ENCODE measurements at regions not wholly inside any gene's neighbourhood (a gene's known extent, or its start where the extent isn't known, plus 50 kb on each side); places are given as distances from the start of the nearest gene placed in this dataset.

- TF ChIP-seq TEAD4 (IDR thresholded peaks at IDR 0.05; ENCODE audit: borderline replicate concordance, insufficient read depth), result no peak
Observed at GRCh38 chr1:234879147-234880080, 249.2 kb downstream of the TOMM20 start (continued).

GRCh38 chr1:234878288-234878687 is 250.3 kb downstream of the TOMM20 start:
- Histone ChIP-seq H3K4me3 (ENCODE audit: low read depth in 2 of 2, low read length in 1 of 2) (no peak overlapping the region), H3K9me3 (no peaks in the 10 kb centered on the region), H3K9ac (no peak overlapping the region), H4K20me1 (ENCODE audit: insufficient read depth) (no peaks in the 10 kb centered on the region), H3K27ac (ENCODE audit: low read depth in 2 of 2, low read length in 1 of 2) (no peak overlapping the region), H3K9me2 (no peaks in the 10 kb centered on the region), H3K27me3 (ENCODE audit: insufficient read depth) (no peaks in the 10 kb centered on the region), H3K79me2 (ENCODE audit: insufficient read depth) (no peaks in the 10 kb centered on the region), H3F3A (replicated peaks; ENCODE audit: insufficient read depth) (no peaks in the 10 kb centered on the region), H3K4me1 (ENCODE audit: control insufficient read depth in 1 of 2, insufficient read depth in 2 of 2, low read depth in 1 of 2, low read length in 1 of 2) (peaks cover 0 to 2% of the 10 kb centered on the region in 2 experiments; a peak in 1 of 4 replicates), H2AFZ (ENCODE audit: low read depth) (no peak overlapping the region), H3K4me2 (no peak overlapping the region), H3K36me3 (replicated peaks in 1 of 2; ENCODE audit: control insufficient read depth in 1 of 2, insufficient read depth in 2 of 2, low read length in 1 of 2) (no peaks in the 10 kb centered on the region)
- ChIA-PET CTCF (no interaction called here), POLR2A (no interaction called here)
- no peak for TF ChIP-seq ZBTB33 (IDR thresholded peaks at IDR 0.05; ENCODE audit: borderline replicate concordance, low read depth)
- TF ChIP-seq, protein P1, sequence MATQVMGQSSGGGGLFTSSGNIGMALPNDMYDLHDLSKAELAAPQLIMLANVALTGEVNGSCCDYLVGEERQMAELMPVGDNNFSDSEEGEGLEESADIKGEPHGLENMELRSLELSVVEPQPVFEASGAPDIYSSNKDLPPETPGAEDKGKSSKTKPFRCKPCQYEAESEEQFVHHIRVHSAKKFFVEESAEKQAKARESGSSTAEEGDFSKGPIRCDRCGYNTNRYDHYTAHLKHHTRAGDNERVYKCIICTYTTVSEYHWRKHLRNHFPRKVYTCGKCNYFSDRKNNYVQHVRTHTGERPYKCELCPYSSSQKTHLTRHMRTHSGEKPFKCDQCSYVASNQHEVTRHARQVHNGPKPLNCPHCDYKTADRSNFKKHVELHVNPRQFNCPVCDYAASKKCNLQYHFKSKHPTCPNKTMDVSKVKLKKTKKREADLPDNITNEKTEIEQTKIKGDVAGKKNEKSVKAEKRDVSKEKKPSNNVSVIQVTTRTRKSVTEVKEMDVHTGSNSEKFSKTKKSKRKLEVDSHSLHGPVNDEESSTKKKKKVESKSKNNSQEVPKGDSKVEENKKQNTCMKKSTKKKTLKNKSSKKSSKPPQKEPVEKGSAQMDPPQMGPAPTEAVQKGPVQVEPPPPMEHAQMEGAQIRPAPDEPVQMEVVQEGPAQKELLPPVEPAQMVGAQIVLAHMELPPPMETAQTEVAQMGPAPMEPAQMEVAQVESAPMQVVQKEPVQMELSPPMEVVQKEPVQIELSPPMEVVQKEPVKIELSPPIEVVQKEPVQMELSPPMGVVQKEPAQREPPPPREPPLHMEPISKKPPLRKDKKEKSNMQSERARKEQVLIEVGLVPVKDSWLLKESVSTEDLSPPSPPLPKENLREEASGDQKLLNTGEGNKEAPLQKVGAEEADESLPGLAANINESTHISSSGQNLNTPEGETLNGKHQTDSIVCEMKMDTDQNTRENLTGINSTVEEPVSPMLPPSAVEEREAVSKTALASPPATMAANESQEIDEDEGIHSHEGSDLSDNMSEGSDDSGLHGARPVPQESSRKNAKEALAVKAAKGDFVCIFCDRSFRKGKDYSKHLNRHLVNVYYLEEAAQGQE (IDR thresholded peaks at IDR 0.05; ENCODE audit: low read depth, low read length), result no peak
- no peak for TF ChIP-seq MEF2A (IDR thresholded peaks at IDR 0.05; ENCODE audit: borderline replicate concordance, low read depth)
- TF ChIP-seq TCF12 (IDR thresholded peaks at IDR 0.05), result no peak
- TF ChIP-seq FOXM1 (IDR thresholded peaks at IDR 0.05; ENCODE audit: low read depth), result no peak
- TF ChIP-seq CHD2 (IDR thresholded peaks at IDR 0.05; ENCODE audit: low read length, partially characterized antibody), result no peak
- no peak for TF ChIP-seq TAF1 (IDR thresholded peaks at IDR 0.05; ENCODE audit: borderline replicate concordance, low read depth, low read length)
- TF ChIP-seq FOSL2 (IDR thresholded peaks at IDR 0.05; ENCODE audit: borderline replicate concordance, low read depth), result no peak
- TF ChIP-seq, protein P2, sequence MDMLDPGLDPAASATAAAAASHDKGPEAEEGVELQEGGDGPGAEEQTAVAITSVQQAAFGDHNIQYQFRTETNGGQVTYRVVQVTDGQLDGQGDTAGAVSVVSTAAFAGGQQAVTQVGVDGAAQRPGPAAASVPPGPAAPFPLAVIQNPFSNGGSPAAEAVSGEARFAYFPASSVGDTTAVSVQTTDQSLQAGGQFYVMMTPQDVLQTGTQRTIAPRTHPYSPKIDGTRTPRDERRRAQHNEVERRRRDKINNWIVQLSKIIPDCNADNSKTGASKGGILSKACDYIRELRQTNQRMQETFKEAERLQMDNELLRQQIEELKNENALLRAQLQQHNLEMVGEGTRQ (IDR thresholded peaks at IDR 0.05; ENCODE audit: borderline replicate concordance, low read depth, low read length), result no peak
- TF ChIP-seq JUND (IDR thresholded peaks at IDR 0.05), result no peak
- TF ChIP-seq SIN3A (IDR thresholded peaks at IDR 0.05; ENCODE audit: borderline replicate concordance, low read depth, low read length), result no peak
- no peak for TF ChIP-seq MXI1 (IDR thresholded peaks at IDR 0.05; ENCODE audit: low read depth, low read length)
- TF ChIP-seq, protein P3, sequence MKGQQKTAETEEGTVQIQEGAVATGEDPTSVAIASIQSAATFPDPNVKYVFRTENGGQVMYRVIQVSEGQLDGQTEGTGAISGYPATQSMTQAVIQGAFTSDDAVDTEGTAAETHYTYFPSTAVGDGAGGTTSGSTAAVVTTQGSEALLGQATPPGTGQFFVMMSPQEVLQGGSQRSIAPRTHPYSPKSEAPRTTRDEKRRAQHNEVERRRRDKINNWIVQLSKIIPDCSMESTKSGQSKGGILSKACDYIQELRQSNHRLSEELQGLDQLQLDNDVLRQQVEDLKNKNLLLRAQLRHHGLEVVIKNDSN (IDR thresholded peaks at IDR 0.05; ENCODE audit: borderline replicate concordance, low read depth), result no peak
- TF ChIP-seq, protein P4, sequence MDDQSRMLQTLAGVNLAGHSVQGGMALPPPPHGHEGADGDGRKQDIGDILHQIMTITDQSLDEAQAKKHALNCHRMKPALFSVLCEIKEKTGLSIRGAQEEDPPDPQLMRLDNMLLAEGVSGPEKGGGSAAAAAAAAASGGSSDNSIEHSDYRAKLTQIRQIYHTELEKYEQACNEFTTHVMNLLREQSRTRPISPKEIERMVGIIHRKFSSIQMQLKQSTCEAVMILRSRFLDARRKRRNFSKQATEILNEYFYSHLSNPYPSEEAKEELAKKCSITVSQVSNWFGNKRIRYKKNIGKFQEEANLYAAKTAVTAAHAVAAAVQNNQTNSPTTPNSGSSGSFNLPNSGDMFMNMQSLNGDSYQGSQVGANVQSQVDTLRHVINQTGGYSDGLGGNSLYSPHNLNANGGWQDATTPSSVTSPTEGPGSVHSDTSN (IDR thresholded peaks at IDR 0.05), result no peak
- no peak for TF ChIP-seq RAD21 (IDR thresholded peaks at IDR 0.05; ENCODE audit: low read length)
- no peak for TF ChIP-seq TEAD4 (IDR thresholded peaks at IDR 0.05; ENCODE audit: borderline replicate concordance, insufficient read depth)
- no peak for TF ChIP-seq EZH2phosphoT487 (IDR thresholded peaks at IDR 0.05; ENCODE audit: borderline replicate concordance, low read depth)
- no peak for TF ChIP-seq RCOR1 (IDR thresholded peaks at IDR 0.05; ENCODE audit: low read length)
- WGBS (ENCODE audit: low lambda C conversion rate), result 91% methylated on average over 12 of the region's 12 CpGs
- no peak for DNase-seq

Data from SK-N-SH (cell line).